Activated naive CD8-positive, alpha-beta T cell treated with anti-CD3 and anti-CD28 coated beads for 36 hours (primary cell): ENCODE measurements at regions not wholly inside any gene's neighbourhood (a gene's known extent, or its start where the extent isn't known, plus 50 kb on each side); places are given as distances from the start of the nearest gene placed in this dataset.
"Not testable (repeated sequence)": the region's sequence is repeated elsewhere in the genome, so short reads cannot be mapped to it uniquely, and the experiment has no call there.

Experiments used
- DNase-seq: peaks from one replicate; pipeline ENCODE4 v3.0.0; 2021
- H3K27ac Mint-ChIP-seq: one replicate; pipeline ENCODE4 v1.8.0; 2022; ENCODE audit warnings: mild to moderate bottlenecking, moderate library complexity, mixed read lengths
- H3K27me3 Mint-ChIP-seq: one replicate; pipeline ENCODE4 v1.8.0; 2022; ENCODE audit warnings: mild to moderate bottlenecking, mixed read lengths
- H3K36me3 Mint-ChIP-seq: one replicate; pipeline ENCODE4 v1.8.0; 2021; ENCODE audit warnings: mild to moderate bottlenecking, mixed read lengths
- H3K4me1 Mint-ChIP-seq: one replicate; pipeline ENCODE4 v1.8.0; 2021; ENCODE audit warnings: mixed read lengths
- H3K4me3 Mint-ChIP-seq: one replicate; pipeline ENCODE4 v1.8.0; 2022; ENCODE audit warnings: mild to moderate bottlenecking, moderate library complexity, mixed read lengths
- H3K9me3 Mint-ChIP-seq: one replicate; pipeline ENCODE4 v1.8.0; 2022; ENCODE audit warnings: mixed read lengths

- no peaks in the 10 kb centered on the region for H3K27me3 Mint-ChIP-seq
- no peak overlapping the region for H3K27ac Mint-ChIP-seq
- peaks cover 2% of the 10 kb centered on the region for H3K9me3 Mint-ChIP-seq
- H3K36me3 Mint-ChIP-seq: no peaks in the 10 kb centered on the region
- no peaks in the 10 kb centered on the region for H3K4me1 Mint-ChIP-seq
- DNase-seq: no peak
- no peak overlapping the region for H3K4me3 Mint-ChIP-seq
These were observed 540.2 kb downstream of the RAB38 start for GRCh38 chr11:87635001-87635400.

- Mint-ChIP-seq H3K27me3 (no peaks in the 10 kb centered on the region), H3K4me3 (no peak overlapping the region), H3K36me3 (no peaks in the 10 kb centered on the region), H3K27ac (no peak overlapping the region), H3K4me1 (no peaks in the 10 kb centered on the region), H3K9me3 (peaks cover 4% of the 10 kb centered on the region)
- no peak for DNase-seq
These were observed 540.9 kb downstream of the RAB38 start for GRCh38 chr11:87634331-87634730.

GRCh38 chr11:87628957-87629356 is 546.3 kb downstream of the RAB38 start:
- Mint-ChIP-seq H3K27me3 (peaks cover 3% of the 10 kb centered on the region), H3K36me3 (no peaks in the 10 kb centered on the region), H3K4me3 (no peak overlapping the region), H3K27ac (no peak overlapping the region), H3K4me1 (no peaks in the 10 kb centered on the region), H3K9me3 (peaks cover 6% of the 10 kb centered on the region)
- no peak for DNase-seq

GRCh38 chr11:87628026-87628580 is 547.1 kb downstream of the RAB38 start:
- Mint-ChIP-seq H3K9me3 (peaks cover 6% of the 10 kb centered on the region), H3K27me3 (peaks cover 5% of the 10 kb centered on the region), H3K36me3 (no peaks in the 10 kb centered on the region), H3K27ac (no peak overlapping the region), H3K4me1 (no peaks in the 10 kb centered on the region), H3K4me3 (no peak overlapping the region)
- DNase-seq: no peak

- H3K9me3 Mint-ChIP-seq, DNase-seq, H3K4me1 Mint-ChIP-seq, H3K27me3 Mint-ChIP-seq, H3K4me3 Mint-ChIP-seq, H3K27ac Mint-ChIP-seq, H3K36me3 Mint-ChIP-seq: not testable (repeated sequence)
These were observed 551.5 kb downstream of the RAB38 start for GRCh38 chr11:87623531-87624365.

GRCh38 chr11:87616511-87616910 is 558.7 kb downstream of the RAB38 start:
- Mint-ChIP-seq H3K36me3 (no peaks in the 10 kb centered on the region), H3K4me1 (no peaks in the 10 kb centered on the region)

GRCh38 chr11:87604350-87604749 is 566.6 kb downstream of the TMEM135 start:
- Mint-ChIP-seq H3K9me3 (peaks cover 1% of the 10 kb centered on the region), H3K4me1 (no peaks in the 10 kb centered on the region), H3K27me3 (no peaks in the 10 kb centered on the region), H3K36me3 (no peaks in the 10 kb centered on the region), H3K27ac (no peak overlapping the region), H3K4me3 (no peak overlapping the region)
- no peak for DNase-seq

More at GRCh38 chr11:87616511-87616910, 558.7 kb downstream of the RAB38 start:
- no peak overlapping the region for H3K27ac Mint-ChIP-seq
- DNase-seq: no peak
- H3K9me3 Mint-ChIP-seq: no peaks in the 10 kb centered on the region
- no peaks in the 10 kb centered on the region for H3K27me3 Mint-ChIP-seq
- no peak overlapping the region for H3K4me3 Mint-ChIP-seq

GRCh38 chr11:87603887-87604286 is 566.2 kb downstream of the TMEM135 start:
- no peak for DNase-seq
- no peaks in the 10 kb centered on the region for H3K27me3 Mint-ChIP-seq
- H3K27ac Mint-ChIP-seq: no peak overlapping the region
- no peaks in the 10 kb centered on the region for H3K4me1 Mint-ChIP-seq
- peaks cover 1% of the 10 kb centered on the region for H3K9me3 Mint-ChIP-seq
- H3K4me3 Mint-ChIP-seq: no peak overlapping the region
- no peaks in the 10 kb centered on the region for H3K36me3 Mint-ChIP-seq

GRCh38 chr11:87602776-87603175 is 565.0 kb downstream of the TMEM135 start:
- Mint-ChIP-seq H3K4me3 (no peak overlapping the region), H3K27ac (no peak overlapping the region), H3K36me3 (no peaks in the 10 kb centered on the region), H3K4me1 (no peaks in the 10 kb centered on the region), H3K9me3 (peaks cover 1% of the 10 kb centered on the region), H3K27me3 (no peaks in the 10 kb centered on the region)
- no peak for DNase-seq

- no peak overlapping the region for H3K27ac Mint-ChIP-seq
- DNase-seq: no peak
- no peaks in the 10 kb centered on the region for H3K36me3 Mint-ChIP-seq
- H3K4me3 Mint-ChIP-seq: no peak overlapping the region
- H3K9me3 Mint-ChIP-seq: peaks cover 1% of the 10 kb centered on the region
- no peaks in the 10 kb centered on the region for H3K4me1 Mint-ChIP-seq
- H3K27me3 Mint-ChIP-seq: no peaks in the 10 kb centered on the region
These were observed 563.2 kb downstream of the TMEM135 start for GRCh38 chr11:87600938-87601337.

- Mint-ChIP-seq H3K9me3 (peaks cover 5% of the 10 kb centered on the region), H3K4me3 (no peak overlapping the region), H3K4me1 (no peaks in the 10 kb centered on the region), H3K27me3 (no peaks in the 10 kb centered on the region), H3K27ac (no peak overlapping the region), H3K36me3 (no peaks in the 10 kb centered on the region)
- no peak for DNase-seq
These were observed 560.0 kb downstream of the TMEM135 start for GRCh38 chr11:87597725-87598124.

- H3K27ac Mint-ChIP-seq: no peak overlapping the region
- H3K4me1 Mint-ChIP-seq: no peaks in the 10 kb centered on the region
- no peaks in the 10 kb centered on the region for H3K36me3 Mint-ChIP-seq
- peaks cover 11% of the 10 kb centered on the region for H3K9me3 Mint-ChIP-seq
- no peak for DNase-seq
- H3K27me3 Mint-ChIP-seq: no peaks in the 10 kb centered on the region
- H3K4me3 Mint-ChIP-seq: no peak overlapping the region
These were observed 558.4 kb downstream of the TMEM135 start for GRCh38 chr11:87596176-87596575.

GRCh38 chr11:87589082-87589481 is 551.3 kb downstream of the TMEM135 start:
- Mint-ChIP-seq H3K27ac (no peak overlapping the region), H3K9me3 (peaks cover 22% of the 10 kb centered on the region), H3K4me1 (no peaks in the 10 kb centered on the region), H3K27me3 (no peaks in the 10 kb centered on the region), H3K4me3 (no peak overlapping the region), H3K36me3 (no peaks in the 10 kb centered on the region)
- no peak for DNase-seq

GRCh38 chr11:87585613-87586012 is 547.9 kb downstream of the TMEM135 start:
- DNase-seq, H3K27ac Mint-ChIP-seq, H3K4me3 Mint-ChIP-seq, H3K4me1 Mint-ChIP-seq, H3K36me3 Mint-ChIP-seq, H3K27me3 Mint-ChIP-seq: not testable (repeated sequence)
- peaks cover 11% of the 10 kb centered on the region for H3K9me3 Mint-ChIP-seq

- H3K4me3 Mint-ChIP-seq: no peak overlapping the region
- no peak overlapping the region for H3K27ac Mint-ChIP-seq
- peaks cover 5% of the 10 kb centered on the region for H3K9me3 Mint-ChIP-seq
- H3K27me3 Mint-ChIP-seq: no peaks in the 10 kb centered on the region
- no peaks in the 10 kb centered on the region for H3K4me1 Mint-ChIP-seq
- DNase-seq: no peak
- no peaks in the 10 kb centered on the region for H3K36me3 Mint-ChIP-seq
These were observed 546.2 kb downstream of the TMEM135 start for GRCh38 chr11:87583931-87584330.

GRCh38 chr11:87575088-87575487 is 537.4 kb downstream of the TMEM135 start:
- Mint-ChIP-seq H3K27ac (no peak overlapping the region), H3K36me3 (no peaks in the 10 kb centered on the region), H3K27me3 (no peaks in the 10 kb centered on the region), H3K9me3 (no peaks in the 10 kb centered on the region), H3K4me1 (no peaks in the 10 kb centered on the region), H3K4me3 (no peak overlapping the region)
- DNase-seq: no peak
